Hepatic stellate cell (primary cell): ENCODE measurements at regions not wholly inside any gene's neighbourhood (a gene's known extent, or its start where the extent isn't known, plus 50 kb on each side); places are given as distances from the start of the nearest gene placed in this dataset.

ENCODE experiments used
- DNase-seq: peaks from one replicate; pipeline ENCODE4 v3.0.0; 2011; ENCODE audit warnings: low spot score

DNA sequence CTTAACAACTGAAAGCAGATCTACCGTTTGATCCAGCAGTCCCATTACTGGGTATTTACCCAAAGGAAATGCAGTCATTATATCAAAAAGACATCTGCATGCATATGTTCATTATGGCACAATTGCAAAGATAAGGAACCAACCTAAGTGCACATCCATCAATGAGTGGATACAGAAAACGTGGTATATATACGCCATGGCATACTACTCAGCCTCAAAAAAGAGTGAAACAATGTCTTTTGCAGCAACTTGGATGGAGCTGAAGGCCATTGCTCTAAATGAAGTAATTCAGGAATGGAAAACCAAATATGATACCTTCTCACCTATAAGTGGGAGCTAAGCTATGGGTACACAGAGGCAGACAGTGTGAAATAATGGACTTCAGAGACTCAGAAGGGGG, 169.3 kb downstream of the ZBTB18 start:
- no peak for DNase-seq

DNA sequence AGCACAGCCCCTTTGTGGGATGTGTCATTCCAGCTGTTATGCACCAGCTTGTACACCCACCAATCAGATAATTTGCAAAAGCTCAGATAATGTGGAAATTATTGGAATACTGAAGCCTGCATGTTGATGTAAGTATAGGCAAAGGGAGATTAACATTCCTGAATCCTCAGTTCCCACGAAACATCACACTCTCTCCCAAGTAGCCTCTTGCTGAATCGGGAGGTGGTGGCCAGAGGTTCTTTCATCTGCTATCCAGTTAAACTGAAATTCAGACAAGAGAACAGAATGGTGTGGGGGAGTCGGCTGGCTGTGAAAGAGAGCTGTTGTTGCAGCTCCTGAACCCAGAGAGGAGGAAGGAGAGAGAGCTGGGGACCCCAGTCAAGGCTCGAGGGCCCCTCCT, 170.9 kb downstream of the ZBTB18 start:
- no peak for DNase-seq

DNA sequence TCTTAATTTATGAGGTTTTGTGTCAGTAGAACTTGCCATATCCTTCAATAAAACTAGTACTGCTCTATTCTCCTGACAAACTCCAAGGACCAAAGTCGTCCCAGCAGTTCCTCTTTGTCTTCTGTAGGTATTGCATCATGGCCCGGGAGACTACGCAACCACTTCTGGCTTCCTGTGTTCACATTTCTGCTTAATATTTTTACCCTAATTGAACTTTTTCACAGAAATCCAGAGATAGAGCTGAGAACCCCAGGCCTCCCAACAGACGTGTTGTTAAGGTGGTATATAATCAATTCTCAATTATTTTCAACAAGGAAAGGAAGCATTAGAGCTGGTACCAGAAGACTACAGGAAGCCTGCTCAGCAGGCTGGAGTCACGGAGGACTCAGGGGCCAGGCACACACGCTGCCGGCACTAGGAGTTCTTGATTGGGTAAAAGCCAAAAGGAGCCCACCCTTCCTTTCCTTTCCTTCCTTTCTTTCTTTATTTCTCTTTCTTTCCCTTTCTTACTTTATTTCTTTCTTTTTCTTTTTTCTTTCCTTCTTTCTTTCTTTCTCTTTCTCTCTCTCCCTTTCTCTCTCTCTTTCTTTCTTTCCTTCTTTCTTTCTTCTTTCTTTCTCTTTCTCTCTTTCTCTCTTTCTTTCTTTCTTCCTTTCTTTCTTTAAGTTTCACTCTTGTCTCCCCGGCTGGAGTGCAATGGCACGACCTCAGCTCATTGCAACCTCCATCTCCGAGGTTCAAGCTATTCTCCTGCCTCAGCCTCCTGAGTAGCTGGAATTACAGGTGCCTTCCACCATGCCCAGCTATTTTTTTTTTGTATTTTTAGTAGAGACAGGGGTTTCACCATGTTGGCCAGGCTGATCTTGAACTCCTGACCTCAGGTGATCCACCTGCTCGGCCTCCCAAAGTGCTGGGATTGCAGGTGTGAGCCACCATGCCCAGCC, 173.7 kb downstream of the ZBTB18 start:
- DNase-seq, result no peak

DNA sequence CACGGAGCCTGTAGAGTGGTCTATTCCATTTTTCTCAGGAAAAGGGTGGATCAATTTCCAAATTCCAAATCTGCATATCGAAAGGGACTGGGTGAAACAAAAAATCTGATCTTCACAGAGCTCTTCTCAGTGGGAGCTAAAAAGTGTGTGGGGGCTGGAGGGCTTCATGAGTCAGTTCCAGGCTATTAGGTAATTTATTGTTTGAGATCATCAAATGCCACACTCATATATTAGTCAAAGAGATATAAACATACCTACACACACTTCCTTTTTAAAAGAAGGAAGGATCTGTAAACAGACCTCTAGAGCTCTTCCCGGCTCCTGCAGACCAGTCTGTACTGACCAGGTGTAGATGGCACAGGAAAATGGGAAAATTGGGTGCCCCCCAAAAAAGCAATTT, 175.4 kb downstream of the ZBTB18 start:
- no peak for DNase-seq

DNA sequence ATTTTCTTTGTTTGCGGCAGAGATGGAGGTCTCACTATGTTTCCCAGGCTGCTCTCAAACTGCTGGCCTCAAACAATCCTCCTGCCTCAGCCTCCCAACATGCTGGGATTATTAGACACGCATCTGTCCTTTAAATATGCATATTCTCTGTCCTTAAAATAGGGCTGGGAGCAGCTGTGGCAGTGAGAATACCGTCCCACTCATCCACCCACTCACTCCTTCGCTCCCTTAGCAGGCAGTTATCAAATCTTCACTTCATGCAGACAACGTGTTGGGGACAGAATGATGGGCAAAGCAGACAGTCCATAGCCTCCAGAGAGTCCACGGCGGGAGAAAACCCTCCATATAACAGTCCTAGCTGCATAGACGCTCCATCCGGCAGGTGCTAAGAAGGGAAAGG, 179.4 kb downstream of the ZBTB18 start:
- no peak for DNase-seq

DNA sequence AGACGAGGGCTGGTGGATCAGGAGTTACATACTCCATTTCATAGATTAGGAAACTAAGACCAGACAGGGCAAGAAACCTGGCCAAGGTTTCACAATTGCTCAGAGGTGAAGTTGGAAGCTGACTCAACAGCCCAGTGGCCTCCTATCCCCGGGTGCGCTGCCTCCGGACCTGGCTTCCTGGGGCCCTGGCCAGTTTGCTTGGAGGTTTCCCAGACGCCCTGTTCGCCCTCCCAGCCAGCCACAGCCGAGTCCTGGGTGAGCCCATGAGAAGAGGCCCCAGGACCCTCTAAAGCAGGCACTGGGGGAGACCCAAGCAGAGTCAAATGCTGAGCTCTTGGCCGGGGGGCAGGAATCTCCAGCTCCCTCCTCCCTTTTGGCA, 180.1 kb downstream of the ZBTB18 start:
- DNase-seq, result no peak

DNA sequence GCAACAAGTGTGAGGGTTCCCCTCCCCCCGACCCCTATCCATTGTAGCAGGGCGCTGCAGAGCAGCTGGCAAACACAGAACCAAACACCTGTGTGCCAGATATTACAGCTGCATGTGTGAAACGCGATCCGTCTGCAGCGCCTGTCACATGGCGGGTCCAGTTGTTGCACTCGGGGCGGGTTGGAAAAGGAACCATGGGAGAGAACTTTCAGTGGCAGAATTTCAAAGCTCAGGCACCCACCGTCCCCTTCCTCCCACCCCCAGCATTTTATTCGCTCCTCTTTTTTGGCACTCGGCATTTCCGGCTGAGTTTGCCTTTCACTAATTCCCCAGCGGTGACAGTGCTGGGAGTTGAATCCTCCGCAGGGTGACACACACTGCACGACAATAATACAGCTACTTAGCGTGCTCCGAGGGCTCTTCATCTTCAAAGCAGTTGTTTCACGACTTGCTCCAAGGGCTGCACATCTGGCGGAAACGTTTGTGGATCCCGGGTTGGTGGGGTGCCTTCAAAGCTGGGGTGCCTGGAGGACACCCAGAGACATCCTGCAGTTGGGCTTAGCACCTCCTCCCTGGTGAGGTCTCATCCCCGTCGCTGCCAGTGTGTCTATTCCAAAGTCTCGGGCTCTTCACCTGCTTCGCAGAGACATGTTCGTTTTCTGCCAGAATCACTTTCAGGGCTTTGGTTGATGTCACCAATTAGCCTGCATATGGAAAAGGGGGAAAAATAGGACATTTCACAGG, 180.7 kb downstream of the ZBTB18 start:
- peak; percentile 38 for DNase-seq

DNA sequence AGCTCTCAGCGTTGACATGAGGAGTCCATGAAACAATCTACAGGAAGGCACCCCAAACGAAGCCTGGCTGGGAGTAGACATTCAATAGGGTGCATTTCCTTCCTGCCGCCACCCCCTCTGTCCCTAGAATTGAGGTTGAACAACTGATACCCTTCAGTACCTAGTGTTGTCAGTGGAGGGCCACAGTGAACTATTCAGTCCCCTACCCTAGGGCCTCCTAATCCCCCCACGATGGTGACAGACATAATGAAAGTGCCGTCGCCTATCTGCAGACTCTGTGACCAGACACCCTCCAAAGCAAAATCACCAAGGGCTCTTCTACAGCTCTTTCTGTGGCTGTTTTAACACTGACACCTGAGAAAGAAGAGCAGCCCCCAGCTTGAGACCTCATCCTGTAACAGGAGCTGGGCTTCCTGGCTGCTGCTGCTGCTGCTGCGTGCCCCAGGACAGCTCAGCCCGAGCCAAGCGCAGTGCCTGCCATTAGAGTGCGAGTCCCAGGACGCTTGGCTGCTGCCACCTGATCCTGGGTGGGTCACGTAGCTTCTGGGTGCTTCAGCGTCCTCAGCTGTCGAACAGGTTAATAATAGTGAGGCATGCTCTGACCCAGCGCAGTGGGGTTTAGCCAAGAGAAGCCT, 183.0 kb downstream of the ZBTB18 start:
- DNase-seq, result no peak

DNA sequence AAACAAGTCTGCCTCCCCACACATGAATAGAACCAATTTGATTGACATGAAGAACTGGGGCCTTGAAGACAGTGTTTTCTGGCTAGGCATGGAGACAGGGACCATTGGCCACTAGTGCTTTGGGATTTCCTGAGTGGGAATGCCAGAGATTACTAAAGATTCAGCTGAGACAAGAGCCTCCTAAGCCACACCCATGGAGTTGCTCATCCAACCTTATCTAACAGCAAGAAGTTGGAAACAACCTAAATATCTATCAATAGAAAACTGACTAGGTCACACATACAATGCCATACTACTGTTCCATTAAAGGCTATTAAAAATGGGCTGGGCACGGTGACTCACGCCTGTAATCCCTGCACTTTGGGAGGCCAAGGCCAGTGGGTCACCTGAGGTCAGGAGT, 184.1 kb downstream of the ZBTB18 start:
- DNase-seq, result no peak

DNA sequence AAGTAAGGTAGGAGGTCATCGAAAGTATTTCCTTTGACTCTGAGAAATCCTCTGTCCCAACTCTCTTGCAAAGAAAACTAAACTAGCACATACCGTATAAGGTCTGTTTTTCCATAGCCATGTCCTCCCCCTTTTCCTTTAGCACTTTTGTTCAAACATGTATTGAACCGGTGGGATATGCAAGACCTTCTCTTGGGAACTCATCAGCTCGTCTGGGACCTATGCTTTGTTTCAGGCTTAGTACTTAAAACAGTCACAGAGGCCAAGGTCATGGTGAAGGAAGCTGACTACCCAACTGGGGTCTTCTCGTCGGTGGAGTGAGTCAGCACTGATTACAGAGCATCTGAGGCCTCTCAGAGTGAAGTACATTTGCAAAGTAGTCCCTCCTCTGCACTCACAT, 185.0 kb downstream of the ZBTB18 start:
- DNase-seq, result no peak

DNA sequence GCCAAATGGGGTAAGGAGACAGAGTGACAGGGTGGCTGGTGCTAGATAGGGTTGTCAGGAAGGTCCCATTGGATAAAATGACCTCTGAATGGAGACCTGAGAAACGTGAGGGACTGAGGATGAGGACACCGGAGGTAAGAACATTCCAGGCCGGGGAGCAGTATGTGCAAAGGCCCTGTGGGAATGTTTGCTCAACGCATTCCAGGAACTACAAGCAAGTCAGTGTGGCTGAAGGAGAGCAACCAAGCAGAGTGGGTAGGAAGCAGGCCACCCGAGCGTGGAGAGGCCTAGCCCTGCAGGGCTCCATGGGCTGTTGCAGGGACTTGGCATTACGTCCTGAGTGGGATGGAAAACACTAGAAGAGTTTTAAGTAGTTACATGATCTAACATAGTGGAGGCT, 185.6 kb downstream of the ZBTB18 start:
- no peak for DNase-seq

DNA sequence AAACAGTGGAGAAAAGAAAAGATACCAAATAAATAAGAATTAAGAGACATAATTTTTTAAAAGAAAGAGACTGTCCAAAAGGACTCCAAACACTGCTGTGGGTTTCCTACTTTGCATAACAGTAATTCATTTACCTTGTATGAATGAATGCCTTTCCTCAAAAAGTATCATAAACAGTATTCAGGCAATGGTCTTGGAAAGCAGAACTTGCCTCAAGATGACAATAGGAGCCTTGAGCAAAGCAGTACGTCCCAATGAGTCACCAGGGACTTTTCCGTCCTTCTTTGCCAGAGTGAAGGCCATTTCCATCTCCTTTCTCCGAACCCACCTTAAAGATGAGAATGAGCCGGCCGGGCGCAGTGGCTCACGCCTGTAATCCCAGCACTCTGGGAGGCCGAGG, 186.4 kb downstream of the ZBTB18 start:
- no peak for DNase-seq

DNA sequence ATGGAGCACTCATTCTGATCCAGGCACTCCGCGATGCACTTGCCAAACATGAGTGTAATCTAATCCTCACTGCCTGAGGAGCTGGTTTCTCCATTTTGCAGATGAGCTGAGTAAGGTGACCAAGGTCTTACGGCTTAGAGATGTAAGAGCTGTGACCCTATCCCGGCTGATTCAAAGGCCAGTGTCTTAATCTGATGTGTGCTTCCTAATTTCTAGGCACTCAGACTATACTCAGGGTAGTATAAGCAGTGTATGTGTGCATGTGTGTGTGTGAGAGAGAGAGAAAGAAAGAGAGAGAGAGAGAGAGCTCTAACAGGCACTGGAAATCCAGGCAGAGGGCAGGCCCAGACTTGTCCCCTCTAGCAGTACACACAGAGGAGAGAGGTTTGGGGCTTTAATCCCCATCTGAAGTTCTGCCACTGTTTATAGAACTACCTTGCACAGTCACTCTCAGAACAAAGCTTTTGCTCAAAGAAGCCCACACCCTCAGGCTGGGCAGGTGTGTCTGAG, 188.2 kb downstream of the ZBTB18 start:
- no peak for DNase-seq

DNA sequence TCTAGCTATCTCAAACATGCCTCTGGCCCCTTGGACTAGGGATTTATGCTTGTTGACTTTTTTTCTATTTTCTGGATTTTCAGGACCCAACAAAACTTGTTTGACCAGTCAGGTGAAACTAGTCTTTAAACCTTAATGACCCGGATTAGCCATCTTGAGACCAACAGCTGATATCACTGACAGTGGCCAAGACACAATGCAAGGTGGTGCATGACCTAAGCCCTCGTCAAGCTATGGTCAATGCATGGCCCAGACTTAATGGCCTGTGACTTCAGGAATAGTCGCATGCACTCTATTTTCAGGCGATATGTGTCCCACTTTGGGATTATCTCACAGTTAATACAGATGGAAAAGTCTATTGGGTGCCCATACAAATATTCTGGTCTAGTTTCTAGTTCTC, 190.4 kb downstream of the ZBTB18 start:
- no peak for DNase-seq

DNA sequence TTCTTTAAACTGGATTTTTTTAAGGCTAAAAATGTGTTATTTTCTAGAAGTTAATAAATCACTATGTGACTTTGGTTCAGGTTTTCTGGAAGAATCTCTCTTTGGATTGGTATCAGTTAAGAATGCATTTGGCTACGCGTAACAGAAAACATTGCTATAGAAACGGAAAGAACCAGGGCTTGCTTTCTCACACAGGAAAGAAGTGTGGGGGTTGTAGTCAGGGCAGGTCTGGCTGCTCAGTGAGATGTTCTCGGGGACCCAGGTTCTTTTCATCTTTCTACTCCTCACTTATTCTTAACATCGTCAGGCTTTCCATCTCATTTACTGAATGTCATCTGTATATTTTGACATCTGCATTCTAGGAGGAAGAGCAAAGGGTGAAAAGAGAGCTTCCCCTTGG, 191.4 kb downstream of the ZBTB18 start:
- no peak for DNase-seq

DNA sequence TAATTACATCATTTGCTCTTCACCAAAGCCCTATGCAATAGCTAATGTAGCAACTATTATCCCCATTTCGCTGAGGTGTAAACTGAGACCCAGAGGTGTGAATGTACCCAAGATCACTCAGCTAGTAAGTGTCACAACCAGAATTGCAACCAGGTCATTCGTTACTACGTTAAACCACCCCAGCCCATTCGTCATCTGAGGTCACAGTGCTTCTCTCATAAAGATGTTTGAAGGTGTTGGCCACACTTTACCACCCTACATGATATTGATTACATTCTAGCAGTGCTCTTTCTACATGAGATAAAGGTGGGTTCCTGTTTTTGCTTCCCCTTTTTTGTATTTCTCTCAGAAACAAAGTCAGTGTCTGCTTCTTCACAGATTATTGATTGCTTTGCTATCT, 195.3 kb downstream of the ZBTB18 start:
- DNase-seq, result no peak

DNA sequence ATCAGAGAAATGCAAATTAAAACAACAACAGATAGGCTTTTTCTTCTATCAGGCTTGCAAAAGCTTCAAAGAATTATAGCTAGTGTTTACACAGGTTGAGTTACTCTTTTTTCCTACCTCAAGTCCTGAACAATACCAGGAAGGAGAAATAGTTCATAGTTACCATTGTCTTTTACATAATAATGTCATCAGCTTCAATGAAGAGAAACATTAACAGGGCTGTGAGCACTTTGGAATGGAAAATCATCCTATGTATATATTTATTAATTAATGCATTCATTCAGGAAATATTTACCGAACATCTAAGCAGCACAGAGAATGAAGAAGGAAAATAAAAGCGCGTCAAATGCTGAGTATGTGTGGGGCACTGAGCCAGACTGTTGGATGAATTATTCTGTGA, 197.3 kb downstream of the ZBTB18 start:
- DNase-seq, result no peak

DNA sequence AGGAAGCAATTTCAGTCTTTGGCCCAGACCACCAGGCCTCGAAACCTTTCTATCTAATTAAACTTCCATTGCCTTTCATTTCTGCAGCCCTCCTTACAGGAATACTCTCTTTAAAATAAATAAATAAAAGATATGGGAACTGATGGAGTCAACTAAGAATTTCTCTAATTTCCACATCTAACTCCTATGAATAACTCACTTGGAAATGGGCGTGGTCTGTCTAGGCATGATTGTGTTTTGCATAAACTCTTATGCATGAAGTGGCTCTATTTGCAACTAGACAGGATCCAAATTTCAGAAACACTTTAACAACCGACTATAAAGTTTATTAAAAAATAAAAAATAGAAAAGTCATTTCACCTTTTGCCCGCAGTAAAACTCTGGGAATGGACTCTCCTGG, 199.5 kb downstream of the ADSS2 start:
- DNase-seq, result no peak

DNA sequence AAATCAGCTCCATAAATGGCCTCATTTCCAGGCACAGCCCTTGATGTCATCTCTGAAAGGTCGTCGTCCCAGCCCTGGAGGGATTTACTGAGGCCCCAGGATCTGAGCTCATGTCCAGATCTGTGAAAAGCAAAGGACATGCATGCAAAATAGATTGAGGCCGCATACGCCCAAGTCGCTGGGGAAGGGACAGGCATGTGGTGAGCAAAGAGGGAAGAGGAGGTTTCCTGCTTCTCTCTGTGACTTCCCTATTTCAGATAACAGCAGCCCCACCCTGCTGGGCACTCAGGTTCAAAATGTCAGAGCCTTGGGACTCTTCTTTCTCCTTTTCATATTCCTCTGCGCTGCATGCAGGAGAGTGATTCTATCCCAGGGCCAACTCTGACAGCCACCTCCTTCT, 197.2 kb downstream of the ADSS2 start:
- DNase-seq, result no peak

DNA sequence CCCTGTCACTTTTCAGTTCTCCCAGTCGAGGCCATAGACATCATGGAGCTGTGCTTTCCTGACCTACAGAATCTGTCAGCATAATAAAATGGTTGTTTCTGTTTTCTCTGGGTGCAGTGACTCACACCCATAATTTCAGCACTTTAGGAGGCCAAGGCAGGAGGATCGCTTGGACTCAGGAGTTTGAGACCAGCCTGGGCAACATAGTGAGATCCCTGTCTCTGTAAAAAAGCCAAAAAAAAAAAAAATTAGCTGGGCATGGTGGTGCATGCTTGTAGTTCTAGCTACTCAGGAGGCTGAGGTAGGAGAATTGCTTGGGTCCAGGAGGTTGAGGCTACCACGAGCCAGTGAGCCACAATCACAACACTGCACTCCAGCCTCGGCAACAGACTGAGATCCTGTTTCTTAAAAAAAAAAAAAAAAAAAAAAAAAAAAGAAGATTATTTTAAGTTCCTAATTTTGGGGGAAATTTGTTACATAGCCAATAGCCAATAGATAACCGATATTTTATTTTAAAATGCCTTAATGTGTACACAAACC, 196.2 kb downstream of the ADSS2 start:
- DNase-seq, result no peak

DNA sequence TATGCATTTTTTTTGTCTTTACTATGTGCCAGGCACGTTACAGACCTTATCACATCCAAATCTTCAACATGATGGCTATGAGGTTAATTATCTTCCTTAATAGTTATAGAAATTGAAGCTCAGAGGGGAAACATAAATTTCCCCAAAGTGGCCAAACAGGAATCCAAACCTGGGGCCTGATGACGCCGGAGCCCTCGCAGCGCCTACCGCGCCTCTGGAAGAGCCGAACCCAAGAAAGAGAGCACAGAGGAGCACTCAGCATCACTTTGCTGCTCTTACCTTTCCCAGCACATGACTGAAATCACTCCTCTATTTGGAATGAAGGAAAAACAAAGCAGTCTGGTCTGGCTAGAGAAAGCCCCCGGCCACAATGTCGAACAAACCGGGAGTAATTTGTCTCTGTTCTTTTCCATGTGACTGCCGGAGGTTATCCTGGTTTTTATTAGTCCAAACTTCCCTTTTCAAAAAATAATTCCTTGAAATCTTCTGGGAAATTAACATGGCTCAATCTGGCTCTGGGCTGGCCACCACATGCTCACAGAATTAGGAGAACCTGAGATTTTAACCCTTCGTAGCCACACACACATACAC, 195.5 kb downstream of the ADSS2 start:
- no peak for DNase-seq

DNA sequence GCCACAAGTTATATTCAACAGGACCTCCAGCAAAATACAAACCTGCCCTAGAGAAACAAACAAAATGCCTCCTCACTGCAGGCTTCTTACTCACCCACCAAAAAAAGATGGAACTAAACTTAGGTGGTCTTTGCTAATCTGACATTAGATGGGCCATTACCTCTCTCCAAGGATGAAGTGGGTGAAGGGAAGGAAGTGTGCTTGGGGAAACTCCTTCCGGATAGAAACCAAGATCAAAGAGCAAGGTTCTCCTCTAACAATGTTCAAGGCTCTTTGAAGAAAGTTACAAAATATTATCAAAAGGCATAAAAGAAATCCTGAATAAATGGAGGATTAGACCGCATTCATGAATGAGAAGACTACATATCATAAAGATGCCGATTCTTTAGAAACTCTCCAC, 187.5 kb downstream of the ADSS2 start:
- DNase-seq, result no peak
